H1 (cell line): ENCODE measurements at regions not wholly inside any gene's neighbourhood (a gene's known extent, or its start where the extent isn't known, plus 50 kb on each side); places are given as distances from the start of the nearest gene placed in this dataset.

ENCODE experiments used
- CTCF ChIA-PET: fragments of 300-600 bp; sonication (Branson Sonifier 250); formaldehyde crosslinking; loops from one replicate; lab custom pipeline; 2021; ENCODE audit not compliant: partially characterized antibody; lab: Charles Lee
- POLR2A ChIA-PET: fragments of 300-600 bp; sonication (Branson Sonifier 250); formaldehyde crosslinking; loops from one replicate; lab custom pipeline; 2021; ENCODE audit warnings: inconsistent platforms; ENCODE audit not compliant: partially characterized antibody; lab: Charles Lee
- DNase-seq, 2 experiments: peaks; one replicate each; pipeline versions ENCODE4 v3.0.0 to v3.0.0-alpha.2; 2010 to 2022; ENCODE audit warnings: low spot score in 2 of 2, low read depth in 1 of 2, mixed read lengths in 1 of 2
- FAIRE-seq: peaks from 2 replicates; lab custom pipeline; 2011; peaks lifted over from hg19 to GRCh38; lab: Jason Lieb, UNC
- H2AFZ ChIP-seq: 2 replicates; pipeline ENCODE4 v1.8.1; 2012; ENCODE audit warnings: low read length, inconsistent platforms
- H2AK5ac ChIP-seq: 2 replicates; pipeline ENCODE4 v1.6.1; 2013; ENCODE audit warnings: low read depth, low read length
- H2BK120ac ChIP-seq: replicated peaks from 2 replicates; pipeline ENCODE3; 2013; ENCODE audit warnings: low read depth, low read length, inconsistent platforms
- H2BK12ac ChIP-seq: 2 replicates; pipeline ENCODE4 v1.6.1; 2013; ENCODE audit warnings: low read depth, low read length
- H2BK15ac ChIP-seq: 2 replicates; pipeline ENCODE4 v1.6.1; 2013; ENCODE audit warnings: low read length
- H2BK20ac ChIP-seq: 2 replicates; pipeline ENCODE4 v1.6.1; 2013; ENCODE audit warnings: low read length
- H2BK5ac ChIP-seq: 2 replicates; pipeline ENCODE4 v1.6.1; 2013; ENCODE audit warnings: low read depth, low read length
- H3K14ac ChIP-seq: 2 replicates; pipeline ENCODE4 v1.6.1; 2013; ENCODE audit warnings: inconsistent platforms; ENCODE audit not compliant: insufficient read length
- H3K18ac ChIP-seq: 2 replicates; pipeline ENCODE4 v1.6.1; 2013; ENCODE audit warnings: low read length; ENCODE audit errors: extremely low read depth
- H3K23ac ChIP-seq: 2 replicates; pipeline ENCODE4 v1.6.1; 2013; ENCODE audit warnings: inconsistent platforms; ENCODE audit not compliant: insufficient read length
- H3K23me2 ChIP-seq: 2 replicates; pipeline ENCODE4 v1.6.1; 2013; ENCODE audit warnings: low read depth, low read length
- H3K27ac ChIP-seq: 2 replicates; pipeline ENCODE4 v1.6.1; 2011; ENCODE audit warnings: low read depth, low read length, inconsistent platforms
- H3K27me3 ChIP-seq, 4 experiments: replicated peaks in 1 of 4; 1 replicate in 1 of 4; 2 replicates in 3 of 4; pipeline versions ENCODE4 v1.6.1 to v1.8.1; 2011 to 2013; ENCODE audit warnings: low read length in 3 of 4, mild to moderate bottlenecking in 3 of 4, inconsistent platforms in 2 of 4, mixed read lengths in 2 of 4, moderate library complexity in 1 of 4; ENCODE audit not compliant: control insufficient read depth in 3 of 4, insufficient read depth in 3 of 4; ENCODE audit errors: extremely low read depth in 1 of 4
- H3K36me3 ChIP-seq, 4 experiments: 2 replicates each; pipeline versions ENCODE4 v1.6.1 to v1.8.1; 2011 to 2013; ENCODE audit warnings: mild to moderate bottlenecking in 4 of 4, low read length in 3 of 4, moderate library complexity in 2 of 4, control low read depth in 1 of 4, inconsistent platforms in 1 of 4; ENCODE audit not compliant: insufficient read depth in 4 of 4, control insufficient read depth in 2 of 4
- H3K4ac ChIP-seq: replicated peaks from 2 replicates; pipeline ENCODE3; 2013; ENCODE audit warnings: low read length, low read depth, mixed read lengths, inconsistent platforms; ENCODE audit not compliant: insufficient read length
- H3K4me1 ChIP-seq, 4 experiments: replicated peaks in 1 of 4; 1 replicate in 1 of 4; 2 replicates in 3 of 4; pipeline versions ENCODE4 v1.6.1 to v1.8.1; 2011 to 2013; ENCODE audit warnings: low read length in 3 of 4, inconsistent platforms in 2 of 4, mixed read lengths in 1 of 4; ENCODE audit not compliant: insufficient read depth in 4 of 4, control insufficient read depth in 3 of 4
- H3K4me2 ChIP-seq, 2 experiments: 2 replicates each; pipeline versions ENCODE4 v1.6.1 to v1.8.1; 2011 to 2013; ENCODE audit warnings: low read depth in 2 of 2, low read length in 2 of 2, control low read depth in 1 of 2, inconsistent platforms in 1 of 2, mild to moderate bottlenecking in 1 of 2; ENCODE audit not compliant: insufficient read depth in 1 of 2
- H3K4me3 ChIP-seq, 4 experiments: fragments of 200-600, 300-600 bp in 1 of 4; sonication (generic), shearing (Covaris generic), sonication (Bioruptor Twin) in 1 of 4; 2 replicates each; pipeline versions ENCODE4 v1.5.1 to v1.8.1; 2011 to 2016; ENCODE audit warnings: low read length in 4 of 4, low read depth in 3 of 4, control low read depth in 2 of 4, inconsistent platforms in 2 of 4, mild to moderate bottlenecking in 2 of 4, mixed read lengths in 1 of 4, moderate library complexity in 1 of 4; ENCODE audit not compliant: insufficient read depth in 2 of 4; ENCODE audit errors: extremely low read depth in 1 of 4
- H3K56ac ChIP-seq: replicated peaks from 2 replicates; pipeline ENCODE3; 2013; ENCODE audit warnings: low read depth, mild to moderate bottlenecking, mixed read lengths, low read length, inconsistent platforms; ENCODE audit not compliant: insufficient read length
- H3K79me1 ChIP-seq: 2 replicates; pipeline ENCODE4 v1.6.1; 2013; ENCODE audit warnings: low read depth, low read length, control low read depth
- H3K79me2 ChIP-seq, 2 experiments: 2 replicates each; pipeline versions ENCODE4 v1.6.1 to v1.8.1; 2012 to 2013; ENCODE audit warnings: low read length in 2 of 2, mild to moderate bottlenecking in 2 of 2, inconsistent platforms in 1 of 2; ENCODE audit not compliant: insufficient read depth in 2 of 2, control insufficient read depth in 1 of 2
- H3K9ac ChIP-seq, 4 experiments: replicated peaks in 1 of 4; 1 replicate in 1 of 4; 2 replicates in 3 of 4; pipeline versions ENCODE4 v1.6.1 to v1.8.1; 2011 to 2013; ENCODE audit warnings: low read depth in 3 of 4, low read length in 3 of 4, control low read depth in 2 of 4, mild to moderate bottlenecking in 2 of 4, moderate library complexity in 2 of 4, inconsistent platforms in 1 of 4; ENCODE audit errors: extremely low read depth in 1 of 4
- H3K9me3 ChIP-seq, 2 experiments: 2 replicates each; pipeline versions ENCODE4 v1.6.1 to v1.8.1; 2012 to 2013; ENCODE audit warnings: mild to moderate bottlenecking in 2 of 2, moderate library complexity in 2 of 2, control low read depth in 1 of 2, inconsistent platforms in 1 of 2, low read depth in 1 of 2, low read length in 1 of 2, mixed read lengths in 1 of 2; ENCODE audit not compliant: insufficient read depth in 2 of 2
- H4K20me1 ChIP-seq, 2 experiments: replicated peaks in 1 of 2; 2 replicates each; pipeline versions ENCODE3 to v1.8.1; 2011 to 2013; ENCODE audit warnings: inconsistent platforms in 2 of 2, low read length in 2 of 2, mild to moderate bottlenecking in 1 of 2; ENCODE audit not compliant: insufficient read depth in 2 of 2, control insufficient read depth in 1 of 2
- H4K5ac ChIP-seq: 2 replicates; pipeline ENCODE4 v1.6.1; 2013; ENCODE audit warnings: low read length, low read depth, mixed read lengths, inconsistent platforms; ENCODE audit not compliant: insufficient read length
- H4K8ac ChIP-seq: 2 replicates; pipeline ENCODE4 v1.8.0; 2013; ENCODE audit warnings: mild to moderate bottlenecking, moderate library complexity, low read length, inconsistent platforms; ENCODE audit not compliant: insufficient read depth; ENCODE audit errors: extremely low read depth
- H4K91ac ChIP-seq: replicated peaks from 2 replicates; pipeline ENCODE3; 2013; ENCODE audit warnings: low read length, mixed read lengths, inconsistent platforms; ENCODE audit not compliant: insufficient read length
- BCL11A ChIP-seq, 2 experiments: IDR thresholded peaks; one replicate each; pipeline ENCODE4 v1.6.1; 2011; ENCODE audit warnings: low read depth in 2 of 2, low read length in 2 of 2, mild to moderate bottlenecking in 2 of 2
- CEBPB ChIP-seq: IDR thresholded peaks from 2 replicates; pipeline ENCODE4 v1.6.1; 2012; ENCODE audit warnings: low read depth, low read length
- E2F6 ChIP-seq: IDR thresholded peaks from 2 replicates; pipeline ENCODE4 v1.6.1; 2012; ENCODE audit warnings: inconsistent platforms
- EGR1 ChIP-seq: IDR thresholded peaks from 2 replicates; pipeline ENCODE4 v1.6.1; 2011; ENCODE audit warnings: low read depth, low read length, borderline replicate concordance
- JUN ChIP-seq: IDR thresholded peaks from 2 replicates; pipeline ENCODE4 v1.6.1; 2011; ENCODE audit warnings: low read depth, mild to moderate bottlenecking, improper control_type of control experiment, low read length
- KDM4A ChIP-seq: IDR thresholded peaks from one replicate; pipeline ENCODE4 v1.7.1; 2012; ENCODE audit warnings: low read depth, mild to moderate bottlenecking, moderate library complexity, low read length, inconsistent platforms; ENCODE audit not compliant: severe bottlenecking
- KDM5A ChIP-seq: fragments of 200-600 bp; IDR thresholded peaks from 2 replicates; pipeline ENCODE4 v1.7.1; 2012; ENCODE audit warnings: mild to moderate bottlenecking, low read length, inconsistent platforms, mixed read lengths
- NRF1 ChIP-seq: IDR thresholded peaks from 2 replicates; pipeline ENCODE4 v1.6.1; 2011; ENCODE audit warnings: mild to moderate bottlenecking, low read depth, low read length, improper control_type of control experiment
- RFX5 ChIP-seq: IDR thresholded peaks from 2 replicates; pipeline ENCODE4 v1.6.1; 2011; ENCODE audit warnings: low read depth, low read length, improper control_type of control experiment, borderline replicate concordance
- SP1 ChIP-seq: IDR thresholded peaks from 2 replicates; pipeline ENCODE4 v1.6.1; 2011; ENCODE audit warnings: low read depth, low read length
- SP4 ChIP-seq: IDR thresholded peaks from 2 replicates; pipeline ENCODE4 v1.6.1; 2012; ENCODE audit warnings: low read length, inconsistent platforms
- SRF ChIP-seq: IDR thresholded peaks from 2 replicates; pipeline ENCODE4 v1.6.1; 2011; ENCODE audit warnings: mild to moderate bottlenecking, low read depth, low read length, moderate library complexity
- TCF12 ChIP-seq: IDR thresholded peaks from 2 replicates; pipeline ENCODE4 v1.6.1; 2011; ENCODE audit warnings: low read depth, mild to moderate bottlenecking, low read length
- TEAD4 ChIP-seq: IDR thresholded peaks from 2 replicates; pipeline ENCODE4 v1.6.1; 2012; ENCODE audit warnings: low read depth, low read length, inconsistent platforms, mixed read lengths
- ZNF274 ChIP-seq: IDR thresholded peaks from 2 replicates; pipeline ENCODE4 v1.7.0; 2012; ENCODE audit warnings: low read length, borderline replicate concordance; ENCODE audit errors: extremely low read depth
- WGBS, 2 experiments: shearing (Covaris generic) in 1 of 2; methylation state at CpG; one replicate each; pipeline versions ENCODE4 v1.1.6 to v1.1.7; 2013 to 2015; ENCODE audit warnings: low lambda C conversion rate in 2 of 2, mixed read lengths in 2 of 2, inconsistent platforms in 1 of 2, low coverage in 1 of 2, missing lambda C conversion rate in 1 of 2; ENCODE audit not compliant: insufficient replicate concordance in 2 of 2, insufficient coverage in 1 of 2, insufficient read length in 1 of 2; ENCODE audit errors: extremely low coverage in 1 of 2, missing lambda C conversion rate in 1 of 2; 5-methylcytosine and 5-hydroxymethylcytosine counted together
- TF ChIP-seq, protein P1 (sequence below): IDR thresholded peaks from 2 replicates; pipeline ENCODE4 v1.6.1; 2011; ENCODE audit warnings: low read depth, mild to moderate bottlenecking, low read length; ENCODE audit not compliant: insufficient read depth

DNA sequence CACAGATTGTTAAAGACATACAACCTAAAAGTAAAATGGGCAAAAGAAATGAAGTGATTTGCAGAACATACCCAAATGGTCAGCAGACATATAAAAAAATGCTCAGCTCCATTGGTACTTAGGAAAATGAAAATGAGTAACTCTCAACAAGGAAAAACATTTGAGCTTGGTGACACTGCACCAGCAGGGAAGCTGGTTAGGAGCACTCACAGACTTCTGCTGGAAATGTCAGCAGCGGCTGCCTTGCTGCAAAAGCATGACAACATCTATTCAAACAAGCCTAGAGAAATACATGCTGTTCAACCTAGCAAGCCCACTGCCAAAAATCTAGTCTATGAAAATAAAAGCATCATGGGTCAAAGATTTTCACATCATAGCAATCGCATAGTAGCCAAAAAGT is 99.0 kb upstream of the FOXQ1 start:
- no peak overlapping the region for H2BK5ac ChIP-seq
- CTCF ChIA-PET = interaction anchor here (1.1 kb wide), 1 partner anchor 417 kb away, joined by 4 read pairs; no protein-coding TSS in a partner anchor
- no peaks in the 10 kb centered on the region for H3K79me2 ChIP-seq
- DNase-seq (no peak), FAIRE-seq (no peak)
- H4K91ac ChIP-seq = no peak overlapping the region
- no peak overlapping the region for H3K14ac ChIP-seq
- no peak overlapping the region for H3K23ac ChIP-seq
- H2BK120ac ChIP-seq = no peak overlapping the region
- no peaks in the 10 kb centered on the region for H4K20me1 ChIP-seq
- no peak overlapping the region for H4K8ac ChIP-seq
- POLR2A ChIA-PET = no interaction called here
- H3K9me3 ChIP-seq = no peaks in the 10 kb centered on the region
- H3K79me1 ChIP-seq = no peaks in the 10 kb centered on the region
- no peak overlapping the region for H4K5ac ChIP-seq
- no peaks in the 10 kb centered on the region for H3K23me2 ChIP-seq
- WGBS, 2 experiments = 65% methylated on average over 2 of the region's 2 CpGs; no CpG with 5 or more reads in 1 of the 2 experiments
- H3K9ac ChIP-seq = no peak overlapping the region
- H2AK5ac ChIP-seq = no peak overlapping the region
- H2BK20ac ChIP-seq = no peak overlapping the region
- H2AFZ ChIP-seq = no peak overlapping the region
- no peak overlapping the region for H3K56ac ChIP-seq
- H3K4me1 ChIP-seq = no peaks in the 10 kb centered on the region
- H3K4me2 ChIP-seq = no peak overlapping the region
- no peak overlapping the region for H3K27ac ChIP-seq
- H2BK15ac ChIP-seq = no peak overlapping the region
- no peak overlapping the region for H3K4me3 ChIP-seq
- H3K4ac ChIP-seq = no peak overlapping the region
- H3K18ac ChIP-seq = no peak overlapping the region
- H3K27me3 ChIP-seq = no peaks in the 10 kb centered on the region
- no peaks in the 10 kb centered on the region for H3K36me3 ChIP-seq
- no peak overlapping the region for H2BK12ac ChIP-seq
- TF ChIP-seq ZNF274 (no peak), KDM4A (no peak), RFX5 (no peak), CEBPB (no peak), BCL11A (IDR thresholded peaks at IDR 0.05; ENCODE audit: low read depth in 2 of 2, low read length in 2 of 2) (no peak), NRF1 (no peak), SP1 (no peak), E2F6 (no peak), SRF (no peak), TCF12 (no peak), KDM5A (no peak), EGR1 (no peak), TEAD4 (no peak), SP4 (no peak), JUN (no peak)
- TF ChIP-seq, protein P1, sequence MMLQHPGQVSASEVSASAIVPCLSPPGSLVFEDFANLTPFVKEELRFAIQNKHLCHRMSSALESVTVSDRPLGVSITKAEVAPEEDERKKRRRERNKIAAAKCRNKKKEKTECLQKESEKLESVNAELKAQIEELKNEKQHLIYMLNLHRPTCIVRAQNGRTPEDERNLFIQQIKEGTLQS = no peak
